HUES48 (cell line): ENCODE measurements at regions not wholly inside any gene's neighbourhood (a gene's known extent, or its start where the extent isn't known, plus 50 kb on each side); places are given as distances from the start of the nearest gene placed in this dataset.

Experiments
- H3K27ac ChIP-seq: one replicate; pipeline ENCODE4 v1.7.0; 2013; ENCODE audit warnings: low read depth, low read length, inconsistent platforms
- H3K27me3 ChIP-seq: 2 replicates; pipeline ENCODE4 v1.6.1; 2013; ENCODE audit warnings: mild to moderate bottlenecking, low read length; ENCODE audit not compliant: control insufficient read depth, insufficient read depth
- H3K36me3 ChIP-seq: 2 replicates; pipeline ENCODE4 v1.6.1; 2013; ENCODE audit warnings: low read length; ENCODE audit not compliant: control insufficient read depth, insufficient read depth
- H3K4me1 ChIP-seq: 2 replicates; pipeline ENCODE4 v1.6.1; 2013; ENCODE audit warnings: mild to moderate bottlenecking, low read length; ENCODE audit not compliant: control insufficient read depth, insufficient read depth
- H3K4me3 ChIP-seq: 2 replicates; pipeline ENCODE4 v1.5.1; 2013; ENCODE audit warnings: mild to moderate bottlenecking, low read depth, low read length
- H3K9ac ChIP-seq: 2 replicates; pipeline ENCODE4 v1.6.1; 2013; ENCODE audit warnings: mild to moderate bottlenecking, low read depth, low read length, moderate library complexity
- H3K9me3 ChIP-seq: 2 replicates; pipeline ENCODE4 v1.6.1; 2013; ENCODE audit warnings: low read length; ENCODE audit not compliant: control insufficient read depth, insufficient read depth

GRCh38 chr5:174312270-174312617, 266.7 kb downstream of the NSG2 start:
- Histone ChIP-seq H3K27ac (no peak overlapping the region), H3K36me3 (no peaks in the 10 kb centered on the region), H3K9ac (peak overlapping the region; percentile 39; the same call in 1 of the 2 replicates), H3K27me3 (peaks cover 13% of the 10 kb centered on the region), H3K4me1 (no peaks in the 10 kb centered on the region), H3K4me3 (no peak overlapping the region), H3K9me3 (no peaks in the 10 kb centered on the region)

GRCh38 chr5:174312641-174313040, 267.1 kb downstream of the NSG2 start:
- H3K36me3 ChIP-seq: no peaks in the 10 kb centered on the region
- no peak overlapping the region for H3K4me3 ChIP-seq
- peaks cover 13% of the 10 kb centered on the region for H3K27me3 ChIP-seq
- H3K4me1 ChIP-seq: no peaks in the 10 kb centered on the region
- H3K9ac ChIP-seq: no peak overlapping the region
- H3K27ac ChIP-seq: no peak overlapping the region
- H3K9me3 ChIP-seq: no peaks in the 10 kb centered on the region

GRCh38 chr5:174313615-174314014, 268.1 kb downstream of the NSG2 start:
- H3K4me1 ChIP-seq: no peaks in the 10 kb centered on the region
- no peaks in the 10 kb centered on the region for H3K36me3 ChIP-seq
- H3K27ac ChIP-seq: no peak overlapping the region
- no peaks in the 10 kb centered on the region for H3K9me3 ChIP-seq
- H3K4me3 ChIP-seq: no peak overlapping the region
- peaks cover 13% of the 10 kb centered on the region for H3K27me3 ChIP-seq
- no peak overlapping the region for H3K9ac ChIP-seq

DNA sequence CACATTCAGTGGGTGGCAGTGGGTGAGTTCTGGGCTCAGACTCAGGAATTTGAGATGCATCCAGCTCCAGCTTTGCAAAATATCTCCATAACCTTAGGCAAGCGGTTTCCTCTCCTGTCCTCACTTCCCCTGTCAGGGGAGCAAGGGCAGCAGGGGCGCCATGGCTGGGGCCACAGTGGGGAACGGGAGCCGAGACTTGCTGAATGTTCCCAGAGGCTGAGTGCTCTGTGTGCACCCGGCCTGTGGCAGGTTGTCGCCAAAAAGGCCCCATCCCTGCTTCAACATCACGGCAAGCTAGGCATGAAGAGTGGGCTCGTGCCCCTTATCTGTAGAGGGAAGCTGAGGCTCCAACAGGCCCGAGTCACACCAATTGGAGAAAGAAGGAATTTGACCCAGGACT, 268.8 kb downstream of the NSG2 start:
- H3K27me3 ChIP-seq: peaks cover 13% of the 10 kb centered on the region
- no peaks in the 10 kb centered on the region for H3K36me3 ChIP-seq
- H3K9ac ChIP-seq: no peak overlapping the region
- no peak overlapping the region for H3K27ac ChIP-seq
- no peaks in the 10 kb centered on the region for H3K9me3 ChIP-seq
- no peaks in the 10 kb centered on the region for H3K4me1 ChIP-seq
- no peak overlapping the region for H3K4me3 ChIP-seq

DNA sequence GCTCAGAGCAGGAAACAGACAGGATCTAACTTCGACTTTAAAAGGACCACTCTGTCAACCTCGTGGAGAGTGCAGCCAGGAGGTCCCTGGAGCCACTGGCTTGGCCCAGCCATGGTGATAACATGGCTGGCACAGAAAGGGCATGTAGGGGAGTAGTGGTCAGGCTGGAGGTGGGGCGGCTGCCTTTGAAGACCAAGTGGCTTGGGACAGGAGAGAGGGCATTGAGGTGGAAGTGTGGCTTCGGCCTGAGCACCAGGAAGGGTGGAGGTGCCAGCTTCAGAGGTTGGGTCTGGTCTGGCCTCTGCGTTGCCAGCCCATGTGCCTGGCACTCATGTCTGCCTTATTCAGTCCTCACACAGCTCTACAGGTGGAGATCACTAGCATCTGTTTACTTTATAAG, 270.0 kb downstream of the NSG2 start:
- Histone ChIP-seq H3K36me3 (no peaks in the 10 kb centered on the region), H3K27me3 (peaks cover 13% of the 10 kb centered on the region)

DNA sequence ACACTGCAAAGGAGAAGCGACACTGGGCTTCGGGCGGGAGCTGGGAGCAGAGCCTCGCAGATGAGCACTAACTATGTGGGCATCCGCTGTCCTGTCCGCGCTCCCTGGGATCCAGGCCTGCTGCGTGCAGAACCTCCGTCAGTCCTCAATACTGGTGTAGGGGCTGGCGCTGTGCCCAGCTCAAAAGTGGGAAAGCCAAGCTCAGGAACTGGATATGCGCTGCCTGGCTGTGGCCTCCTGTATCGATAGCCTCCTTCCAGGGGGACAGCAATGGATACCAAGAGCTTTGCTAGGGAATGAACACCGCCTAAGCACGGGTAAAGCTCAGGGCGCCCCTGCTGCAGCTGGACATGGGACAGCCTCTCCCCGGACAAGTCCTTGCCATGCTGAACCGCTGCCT, 270.4 kb downstream of the NSG2 start:
- no peak overlapping the region for H3K27ac ChIP-seq
- no peaks in the 10 kb centered on the region for H3K4me1 ChIP-seq
- no peak overlapping the region for H3K9ac ChIP-seq
- H3K4me3 ChIP-seq: no peak overlapping the region
- H3K9me3 ChIP-seq: no peaks in the 10 kb centered on the region
- no peaks in the 10 kb centered on the region for H3K36me3 ChIP-seq
- peaks cover 12% of the 10 kb centered on the region for H3K27me3 ChIP-seq

More for the DNA sequence above, 270.0 kb downstream of the NSG2 start:
- H3K4me3 ChIP-seq: no peak overlapping the region
- H3K9me3 ChIP-seq: no peaks in the 10 kb centered on the region
- no peak overlapping the region for H3K27ac ChIP-seq
- H3K4me1 ChIP-seq: no peaks in the 10 kb centered on the region
- no peak overlapping the region for H3K9ac ChIP-seq

GRCh38 chr5:174316326-174316725, 270.8 kb downstream of the NSG2 start:
- H3K36me3 ChIP-seq: no peaks in the 10 kb centered on the region
- H3K4me3 ChIP-seq: no peak overlapping the region
- H3K27ac ChIP-seq: no peak overlapping the region
- no peak overlapping the region for H3K9ac ChIP-seq
- no peaks in the 10 kb centered on the region for H3K4me1 ChIP-seq
- no peaks in the 10 kb centered on the region for H3K9me3 ChIP-seq
- peaks cover 9% of the 10 kb centered on the region for H3K27me3 ChIP-seq

DNA sequence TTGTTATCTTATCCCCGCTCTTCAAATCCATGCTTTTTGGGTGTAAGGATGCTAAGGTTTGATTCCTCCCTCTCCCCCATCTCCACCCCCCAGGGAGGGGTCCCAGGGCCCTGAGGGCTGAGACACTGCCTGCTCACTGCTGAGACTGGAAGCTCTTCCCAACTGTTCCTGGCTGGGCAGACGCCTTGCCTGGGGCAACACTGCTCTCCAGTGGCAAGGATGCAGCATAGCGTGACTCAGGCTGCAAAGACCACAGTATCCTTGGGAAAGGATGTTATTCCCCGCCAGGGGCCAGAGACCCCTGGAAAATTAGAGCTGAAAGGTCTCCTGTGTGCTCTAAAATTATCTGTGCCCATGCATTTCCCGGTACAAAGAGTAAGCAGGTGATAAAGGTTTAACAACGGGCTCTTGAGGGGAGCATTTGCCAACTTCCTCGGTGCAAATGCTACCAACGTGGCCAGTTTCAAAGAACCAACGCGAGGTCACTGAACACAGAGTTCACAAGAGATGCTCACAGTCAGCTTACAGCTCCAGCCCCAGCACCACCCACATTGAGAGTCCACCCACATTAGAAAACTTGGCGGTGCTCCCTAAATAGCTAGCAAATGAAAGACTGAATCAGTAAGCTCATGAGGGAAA, 271.9 kb downstream of the NSG2 start:
- no peak overlapping the region for H3K27ac ChIP-seq
- H3K4me1 ChIP-seq: no peaks in the 10 kb centered on the region
- no peak overlapping the region for H3K9ac ChIP-seq
- no peak overlapping the region for H3K4me3 ChIP-seq
- peaks cover 8% of the 10 kb centered on the region for H3K27me3 ChIP-seq
- H3K36me3 ChIP-seq: no peaks in the 10 kb centered on the region
- H3K9me3 ChIP-seq: no peaks in the 10 kb centered on the region

- no peak overlapping the region for H3K4me3 ChIP-seq
- H3K9me3 ChIP-seq: no peaks in the 10 kb centered on the region
- peaks cover under 1% of the 10 kb centered on the region; the same call in 1 of the 2 replicates for H3K4me1 ChIP-seq
- no peaks in the 10 kb centered on the region; the same call in 1 of the 2 replicates for H3K27me3 ChIP-seq
- no peaks in the 10 kb centered on the region for H3K36me3 ChIP-seq
- no peak overlapping the region for H3K9ac ChIP-seq
- no peak overlapping the region for H3K27ac ChIP-seq
These were observed 273.1 kb downstream of the NSG2 start for GRCh38 chr5:174318578-174318977.

DNA sequence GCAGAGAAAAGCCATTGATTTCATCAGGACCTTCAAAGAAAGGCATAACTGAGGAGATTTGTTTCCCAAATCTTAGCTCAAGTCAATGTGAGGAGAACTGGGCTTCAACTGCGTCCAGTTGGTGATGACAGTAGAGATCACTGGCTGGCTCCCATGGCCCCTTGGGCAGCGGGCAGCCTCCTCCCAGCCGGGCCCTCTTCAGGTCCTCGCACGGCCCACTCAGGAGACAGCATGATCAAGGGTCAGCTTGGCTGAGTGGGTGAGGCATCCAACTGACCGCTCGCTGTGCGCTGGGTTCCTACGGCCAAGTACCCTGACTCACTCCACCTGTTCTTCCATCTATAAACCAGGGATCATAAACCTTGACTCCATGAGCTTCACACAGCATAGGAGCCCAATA, 274.0 kb downstream of the NSG2 start:
- H3K36me3 ChIP-seq: no peaks in the 10 kb centered on the region
- no peaks in the 10 kb centered on the region for H3K27me3 ChIP-seq
- no peaks in the 10 kb centered on the region for H3K9me3 ChIP-seq
- no peak overlapping the region for H3K4me3 ChIP-seq
- H3K4me1 ChIP-seq: peaks cover 3% of the 10 kb centered on the region; the same call in 1 of the 2 replicates
- no peak overlapping the region for H3K27ac ChIP-seq
- H3K9ac ChIP-seq: no peak overlapping the region

DNA sequence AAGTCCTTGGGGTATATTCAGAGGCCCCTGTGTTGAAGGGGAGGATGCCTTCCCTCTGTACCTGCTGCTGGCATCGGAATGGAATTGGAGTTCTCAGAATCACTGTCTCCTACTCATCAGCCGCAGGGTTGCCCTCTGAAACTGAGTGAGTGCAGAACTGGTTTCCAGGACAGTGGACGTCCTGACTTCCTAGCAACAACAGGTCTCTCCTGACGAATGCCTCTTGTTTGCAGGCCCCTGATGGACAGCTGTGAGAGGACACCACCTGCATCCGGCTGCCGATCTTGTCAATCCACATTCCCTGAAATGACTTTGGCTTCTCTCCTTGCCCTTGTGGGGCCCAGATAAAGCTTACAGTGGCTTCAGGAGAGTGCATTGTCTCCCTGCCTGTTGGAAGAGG, 274.5 kb downstream of the NSG2 start:
- Histone ChIP-seq H3K4me1 (peaks cover 3% of the 10 kb centered on the region; the same call in 1 of the 2 replicates), H3K36me3 (no peaks in the 10 kb centered on the region), H3K9ac (no peak overlapping the region), H3K27me3 (no peaks in the 10 kb centered on the region), H3K9me3 (no peaks in the 10 kb centered on the region), H3K27ac (no peak overlapping the region), H3K4me3 (no peak overlapping the region)
